ENCODE measurements at regions not wholly inside any gene's neighbourhood (a gene's known extent, or its start where the extent isn't known, plus 50 kb on each side); places are given as distances from the start of the nearest gene placed in this dataset.
A peak's percentile ranks its signal among the peaks of the same experiment; 100 is the strongest.

- CTCF ChIA-PET, result no interaction called here
- peaks cover 7% of the 10 kb centered on the region for H3K4me1 Mint-ChIP-seq (ENCODE audit: low read depth)
Measured at GRCh38 chr15:95295363-95295762, 1035.1 kb upstream of the NR2F2 start.

GRCh38 chr15:95295896-95296625 lies 1034.4 kb upstream of the NR2F2 start:
- Mint-ChIP-seq H3K27me3 (peaks cover 45% of the 10 kb centered on the region), H3K27ac (no peak overlapping the region), H3K36me3 (ENCODE audit: low read depth) (no peaks in the 10 kb centered on the region), H3K4me1 (ENCODE audit: low read depth) (peaks cover 7% of the 10 kb centered on the region), H3K9me3 (no peaks in the 10 kb centered on the region), H3K4me3 (no peak overlapping the region)
- intact Hi-C loops (cut with micrococcal nuclease), result no loop called here
- no peak for DNase-seq
- no peak for ATAC-seq
- CTCF ChIA-PET, result no interaction called here
- TF ChIP-seq, protein P1, sequence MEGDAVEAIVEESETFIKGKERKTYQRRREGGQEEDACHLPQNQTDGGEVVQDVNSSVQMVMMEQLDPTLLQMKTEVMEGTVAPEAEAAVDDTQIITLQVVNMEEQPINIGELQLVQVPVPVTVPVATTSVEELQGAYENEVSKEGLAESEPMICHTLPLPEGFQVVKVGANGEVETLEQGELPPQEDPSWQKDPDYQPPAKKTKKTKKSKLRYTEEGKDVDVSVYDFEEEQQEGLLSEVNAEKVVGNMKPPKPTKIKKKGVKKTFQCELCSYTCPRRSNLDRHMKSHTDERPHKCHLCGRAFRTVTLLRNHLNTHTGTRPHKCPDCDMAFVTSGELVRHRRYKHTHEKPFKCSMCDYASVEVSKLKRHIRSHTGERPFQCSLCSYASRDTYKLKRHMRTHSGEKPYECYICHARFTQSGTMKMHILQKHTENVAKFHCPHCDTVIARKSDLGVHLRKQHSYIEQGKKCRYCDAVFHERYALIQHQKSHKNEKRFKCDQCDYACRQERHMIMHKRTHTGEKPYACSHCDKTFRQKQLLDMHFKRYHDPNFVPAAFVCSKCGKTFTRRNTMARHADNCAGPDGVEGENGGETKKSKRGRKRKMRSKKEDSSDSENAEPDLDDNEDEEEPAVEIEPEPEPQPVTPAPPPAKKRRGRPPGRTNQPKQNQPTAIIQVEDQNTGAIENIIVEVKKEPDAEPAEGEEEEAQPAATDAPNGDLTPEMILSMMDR (IDR thresholded peaks at IDR 0.05), result no peak
- POLR2A ChIA-PET, result no interaction called here

More at GRCh38 chr15:95295363-95295762, 1035.1 kb upstream of the NR2F2 start:
- DNase-seq, result no peak
- H3K36me3 Mint-ChIP-seq (ENCODE audit: low read depth), result no peaks in the 10 kb centered on the region
- no peaks in the 10 kb centered on the region for H3K9me3 Mint-ChIP-seq
- POLR2A ChIA-PET, result no interaction called here
- intact Hi-C loops (cut with micrococcal nuclease), result no loop called here
- TF ChIP-seq, protein P1 (IDR thresholded peaks at IDR 0.05), result no peak
- H3K27ac Mint-ChIP-seq, result no peak overlapping the region
- peaks cover 45% of the 10 kb centered on the region for H3K27me3 Mint-ChIP-seq
- no peak for ATAC-seq
- no peak overlapping the region for H3K4me3 Mint-ChIP-seq

GRCh38 chr15:95296643-95297042 lies 1033.9 kb upstream of the NR2F2 start:
- POLR2A ChIA-PET, result no interaction called here
- intact Hi-C loops (cut with micrococcal nuclease), result no loop called here
- Mint-ChIP-seq H3K9me3 (no peaks in the 10 kb centered on the region), H3K36me3 (ENCODE audit: low read depth) (no peaks in the 10 kb centered on the region), H3K4me1 (ENCODE audit: low read depth) (peaks cover 7% of the 10 kb centered on the region), H3K4me3 (no peak overlapping the region), H3K27me3 (peaks cover 44% of the 10 kb centered on the region), H3K27ac (no peak overlapping the region)
- TF ChIP-seq, protein P1 (IDR thresholded peaks at IDR 0.05), result no peak
- CTCF ChIA-PET, result interaction anchor here (1.0 kb wide), 1 partner anchor 10 kb away, joined by 3 read pairs; no protein-coding TSS in a partner anchor
- DNase-seq (no peak), ATAC-seq (no peak)

DNA sequence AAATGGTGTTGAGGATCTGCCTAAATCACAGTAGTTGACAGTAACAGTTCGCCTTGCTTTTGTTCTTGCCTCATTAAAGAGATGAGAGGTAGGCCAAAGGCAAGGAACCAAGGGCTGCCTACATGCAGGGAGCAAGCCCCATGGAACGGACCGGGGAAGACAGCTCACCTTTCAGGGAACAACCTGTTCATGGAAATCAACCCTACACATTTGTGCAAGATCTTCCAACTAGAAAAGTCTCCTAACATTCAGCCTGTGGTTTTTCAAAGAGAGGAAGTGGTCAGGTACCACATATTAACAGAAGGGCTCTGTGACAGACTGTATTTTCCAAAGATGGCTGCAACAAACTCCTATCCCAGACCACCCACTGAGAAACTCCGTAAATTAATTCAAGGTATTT lies 1031.8 kb upstream of the NR2F2 start:
- ATAC-seq, result peak; percentile 27

DNA sequence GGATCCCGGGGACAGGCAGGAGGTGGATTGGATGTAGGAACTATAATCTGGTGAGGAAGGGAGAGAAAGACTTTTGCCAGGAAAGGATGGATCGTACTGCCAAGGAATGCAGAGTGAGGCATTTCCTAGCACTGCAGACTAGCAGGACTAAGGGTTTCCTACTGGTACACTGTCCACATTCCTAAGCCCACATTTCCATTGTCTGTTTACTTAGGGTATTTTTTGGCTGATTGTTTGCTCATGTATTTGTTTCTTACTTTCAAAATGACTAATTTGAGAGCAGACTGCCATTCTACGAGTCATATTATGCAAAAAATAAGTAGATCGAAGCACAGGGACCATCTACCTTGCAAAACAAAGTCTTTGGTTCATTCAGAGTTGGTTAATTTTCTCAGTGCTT lies 1029.5 kb upstream of the NR2F2 start:
- no peak for DNase-seq
- H3K9me3 Mint-ChIP-seq, result no peaks in the 10 kb centered on the region
- H3K27me3 Mint-ChIP-seq, result peaks cover 34% of the 10 kb centered on the region
- no peak overlapping the region for H3K4me3 Mint-ChIP-seq
- H3K27ac Mint-ChIP-seq, result no peak overlapping the region
- CTCF ChIA-PET, result no interaction called here
- H3K4me1 Mint-ChIP-seq (ENCODE audit: low read depth), result peaks cover 15% of the 10 kb centered on the region
- POLR2A ChIA-PET, result no interaction called here
- intact Hi-C loops (cut with micrococcal nuclease), result no loop called here
- H3K36me3 Mint-ChIP-seq (ENCODE audit: low read depth), result no peaks in the 10 kb centered on the region
- no peak for ATAC-seq
- TF ChIP-seq, protein P1 (IDR thresholded peaks at IDR 0.05), result no peak

More for the DNA sequence above, 1031.8 kb upstream of the NR2F2 start:
- DNase-seq, result no peak
- H3K4me3 Mint-ChIP-seq, result no peak overlapping the region
- no peak overlapping the region for H3K27ac Mint-ChIP-seq
- peaks cover 8% of the 10 kb centered on the region for H3K4me1 Mint-ChIP-seq (ENCODE audit: low read depth)
- H3K9me3 Mint-ChIP-seq, result no peaks in the 10 kb centered on the region
- peaks cover 39% of the 10 kb centered on the region for H3K27me3 Mint-ChIP-seq
- H3K36me3 Mint-ChIP-seq (ENCODE audit: low read depth), result no peaks in the 10 kb centered on the region
- TF ChIP-seq, protein P1 (IDR thresholded peaks at IDR 0.05), result no peak
- intact Hi-C loops (cut with micrococcal nuclease), result no loop called here
- POLR2A ChIA-PET, result no interaction called here
- CTCF ChIA-PET, result no interaction called here

Data from activated CD8-positive, alpha-beta T cell treated with anti-CD3 and anti-CD28 coated beads for 36 hours (primary cell).